ENCODE measurements at regions not wholly inside any gene's neighbourhood (a gene's known extent, or its start where the extent isn't known, plus 50 kb on each side); places are given as distances from the start of the nearest gene placed in this dataset.

DNA sequence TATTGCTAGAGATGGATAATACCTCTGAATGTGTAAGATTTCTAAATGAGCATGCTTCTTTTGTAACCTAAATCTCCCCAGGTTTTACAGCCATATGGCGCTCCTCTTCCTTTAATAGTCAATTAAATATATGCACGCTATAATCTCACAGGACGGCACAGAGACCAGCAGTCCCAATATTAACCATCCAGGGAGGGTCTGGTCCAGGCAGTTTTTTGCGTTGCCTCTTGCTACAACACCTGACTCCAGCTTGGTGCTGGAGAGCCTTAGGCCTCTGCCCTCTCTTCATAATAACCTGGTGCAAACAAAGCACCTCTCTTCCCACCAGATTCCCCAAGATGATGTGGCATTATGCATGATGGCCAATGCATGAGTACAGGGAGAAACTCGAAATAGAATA is 183.4 kb downstream of the LY86 start:
- no TSS peak for BruUV-seq (replicated peaks)
- H3K36me3 Mint-ChIP-seq (ENCODE audit: insufficient read depth, unreplicated experiment), result no peaks in the 10 kb centered on the region
- H3K4me1 Mint-ChIP-seq (ENCODE audit: insufficient read depth, unreplicated experiment), result no peaks in the 10 kb centered on the region
- TF ChIP-seq, protein P1, sequence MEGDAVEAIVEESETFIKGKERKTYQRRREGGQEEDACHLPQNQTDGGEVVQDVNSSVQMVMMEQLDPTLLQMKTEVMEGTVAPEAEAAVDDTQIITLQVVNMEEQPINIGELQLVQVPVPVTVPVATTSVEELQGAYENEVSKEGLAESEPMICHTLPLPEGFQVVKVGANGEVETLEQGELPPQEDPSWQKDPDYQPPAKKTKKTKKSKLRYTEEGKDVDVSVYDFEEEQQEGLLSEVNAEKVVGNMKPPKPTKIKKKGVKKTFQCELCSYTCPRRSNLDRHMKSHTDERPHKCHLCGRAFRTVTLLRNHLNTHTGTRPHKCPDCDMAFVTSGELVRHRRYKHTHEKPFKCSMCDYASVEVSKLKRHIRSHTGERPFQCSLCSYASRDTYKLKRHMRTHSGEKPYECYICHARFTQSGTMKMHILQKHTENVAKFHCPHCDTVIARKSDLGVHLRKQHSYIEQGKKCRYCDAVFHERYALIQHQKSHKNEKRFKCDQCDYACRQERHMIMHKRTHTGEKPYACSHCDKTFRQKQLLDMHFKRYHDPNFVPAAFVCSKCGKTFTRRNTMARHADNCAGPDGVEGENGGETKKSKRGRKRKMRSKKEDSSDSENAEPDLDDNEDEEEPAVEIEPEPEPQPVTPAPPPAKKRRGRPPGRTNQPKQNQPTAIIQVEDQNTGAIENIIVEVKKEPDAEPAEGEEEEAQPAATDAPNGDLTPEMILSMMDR (IDR thresholded peaks at IDR 0.05; ENCODE audit: unreplicated experiment), result no peak
- DNase-seq (ENCODE audit: unreplicated experiment), result no peak
- no peak overlapping the region for H3K27ac Mint-ChIP-seq (ENCODE audit: low read depth, unreplicated experiment)
- intact Hi-C loops (cut with micrococcal nuclease), result no loop called here
- no peaks in the 10 kb centered on the region for H3K9me3 Mint-ChIP-seq (ENCODE audit: unreplicated experiment)
- ChIA-PET POLR2A (interaction anchor here (1.0 to 1.8 kb wide), 5 partner anchors 9 to 398 kb away, joined by 3 to 12 read pairs (median 5); no protein-coding TSS in a partner anchor), CTCF (no interaction called here)
- no peak overlapping the region for H3K4me3 Mint-ChIP-seq (ENCODE audit: unreplicated experiment)
- no peaks in the 10 kb centered on the region for H3K27me3 Mint-ChIP-seq (ENCODE audit: insufficient read depth, unreplicated experiment)

DNA sequence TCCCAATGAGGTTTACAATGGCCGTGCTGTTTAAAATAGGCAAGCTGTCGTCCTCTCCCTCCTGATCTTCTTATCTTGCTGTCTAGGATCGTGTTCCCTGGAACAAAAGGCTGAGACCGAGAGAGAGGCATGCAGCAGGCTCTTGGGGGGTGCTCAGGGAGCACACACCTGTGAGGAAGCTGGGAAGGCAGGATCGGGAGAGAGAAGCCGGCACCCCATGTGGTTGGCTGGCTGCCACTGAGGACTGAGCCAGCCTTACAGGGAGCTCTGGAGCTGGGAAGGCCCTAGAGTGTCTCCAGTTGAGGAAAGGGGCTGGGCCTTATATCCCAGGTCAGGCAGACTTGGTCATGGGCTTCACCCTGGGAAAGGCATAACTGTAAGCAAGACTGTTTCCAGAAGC is 184.2 kb downstream of the LY86 start:
- H3K27me3 Mint-ChIP-seq (ENCODE audit: insufficient read depth, unreplicated experiment), result no peaks in the 10 kb centered on the region
- intact Hi-C loops (cut with micrococcal nuclease), result no loop called here
- H3K9me3 Mint-ChIP-seq (ENCODE audit: unreplicated experiment), result no peaks in the 10 kb centered on the region
- H3K4me3 Mint-ChIP-seq (ENCODE audit: unreplicated experiment), result no peak overlapping the region
- POLR2A ChIA-PET, result interaction anchor here (0.6 to 1.0 kb wide), 2 partner anchors 9 to 896 kb away, joined by 4 to 5 read pairs; no protein-coding TSS in a partner anchor
- no peaks in the 10 kb centered on the region for H3K4me1 Mint-ChIP-seq (ENCODE audit: insufficient read depth, unreplicated experiment)
- H3K27ac Mint-ChIP-seq (ENCODE audit: low read depth, unreplicated experiment), result no peak overlapping the region
- no TSS peak for BruUV-seq (replicated peaks)
- CTCF ChIA-PET, result no interaction called here
- DNase-seq (ENCODE audit: unreplicated experiment), result no peak
- TF ChIP-seq, protein P1 (IDR thresholded peaks at IDR 0.05; ENCODE audit: unreplicated experiment), result no peak
- H3K36me3 Mint-ChIP-seq (ENCODE audit: insufficient read depth, unreplicated experiment), result no peaks in the 10 kb centered on the region

DNA sequence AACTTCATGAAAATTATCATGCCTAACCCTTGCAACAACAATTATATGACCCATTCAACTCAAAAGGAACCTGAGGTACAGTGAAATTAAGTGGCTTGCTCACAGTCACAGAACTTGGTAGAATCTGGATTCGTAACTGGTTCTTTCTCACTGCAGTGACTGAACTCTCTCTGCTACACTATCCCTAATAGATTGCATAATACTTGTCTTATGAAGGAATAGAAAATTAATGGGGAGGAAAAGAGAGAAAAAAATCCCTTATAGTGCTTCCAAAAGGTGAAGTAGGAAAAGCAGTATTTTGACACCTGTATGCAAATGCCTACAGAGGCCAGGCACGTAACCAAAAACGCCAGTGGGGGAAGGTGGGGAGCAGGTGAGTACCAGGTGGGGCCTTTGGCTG is 186.6 kb downstream of the LY86 start:
- no peaks in the 10 kb centered on the region for H3K4me1 Mint-ChIP-seq (ENCODE audit: insufficient read depth, unreplicated experiment)
- ChIA-PET POLR2A (no interaction called here), CTCF (no interaction called here)
- no peaks in the 10 kb centered on the region for H3K9me3 Mint-ChIP-seq (ENCODE audit: unreplicated experiment)
- H3K27ac Mint-ChIP-seq (ENCODE audit: low read depth, unreplicated experiment), result no peak overlapping the region
- TF ChIP-seq, protein P1 (IDR thresholded peaks at IDR 0.05; ENCODE audit: unreplicated experiment), result no peak
- DNase-seq (ENCODE audit: unreplicated experiment), result no peak
- no peaks in the 10 kb centered on the region for H3K36me3 Mint-ChIP-seq (ENCODE audit: insufficient read depth, unreplicated experiment)
- BruUV-seq (replicated peaks), result no TSS peak
- no peaks in the 10 kb centered on the region for H3K27me3 Mint-ChIP-seq (ENCODE audit: insufficient read depth, unreplicated experiment)
- intact Hi-C loops (cut with micrococcal nuclease), result no loop called here
- H3K4me3 Mint-ChIP-seq (ENCODE audit: unreplicated experiment), result no peak overlapping the region

DNA sequence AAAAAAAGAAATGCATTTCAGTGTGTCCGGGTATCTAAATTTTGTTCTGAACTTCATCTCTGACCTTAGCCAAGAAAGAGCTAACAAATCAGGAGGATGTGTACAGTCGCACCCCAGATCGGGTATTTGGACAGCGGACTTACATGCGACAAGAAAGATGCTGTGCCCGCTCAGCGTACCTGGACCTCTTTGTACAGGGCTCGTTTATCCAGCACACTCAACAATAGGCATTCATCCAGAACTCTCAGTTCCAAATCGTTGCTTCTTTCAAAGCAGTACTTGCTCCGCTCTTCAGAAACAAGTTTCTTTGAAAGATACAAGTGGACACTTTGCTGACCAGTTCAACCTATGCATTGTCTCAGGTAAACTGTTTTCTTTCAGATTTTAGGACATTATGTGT is 191.7 kb downstream of the LY86 start:
- no peak overlapping the region for H3K27ac Mint-ChIP-seq (ENCODE audit: low read depth, unreplicated experiment)
- H3K4me1 Mint-ChIP-seq (ENCODE audit: insufficient read depth, unreplicated experiment), result peaks cover 18% of the 10 kb centered on the region
- H3K36me3 Mint-ChIP-seq (ENCODE audit: insufficient read depth, unreplicated experiment), result no peaks in the 10 kb centered on the region
- ChIA-PET POLR2A (interaction anchor here (1.2 to 2.1 kb wide), 4 partner anchors 14 to 77 kb away, joined by 5 to 21 read pairs (median 8); no protein-coding TSS in a partner anchor), CTCF (interaction anchor here (1.0 kb wide), 1 partner anchor 21 kb away, joined by 3 read pairs; no protein-coding TSS in a partner anchor)
- H3K4me3 Mint-ChIP-seq (ENCODE audit: unreplicated experiment), result no peak overlapping the region
- DNase-seq (ENCODE audit: unreplicated experiment), result no peak
- no peaks in the 10 kb centered on the region for H3K27me3 Mint-ChIP-seq (ENCODE audit: insufficient read depth, unreplicated experiment)
- no TSS peak for BruUV-seq (replicated peaks)
- TF ChIP-seq, protein P1 (IDR thresholded peaks at IDR 0.05; ENCODE audit: unreplicated experiment), result no peak
- intact Hi-C loops (cut with micrococcal nuclease), result loop anchor here (10.0 kb wide), 1 partner anchor 275 kb away; no protein-coding TSS in a partner anchor
- no peaks in the 10 kb centered on the region for H3K9me3 Mint-ChIP-seq (ENCODE audit: unreplicated experiment)

All from MCF 10A (cell line).